ENCODE measurements at regions not wholly inside any gene's neighbourhood (a gene's known extent, or its start where the extent isn't known, plus 50 kb on each side); places are given as distances from the start of the nearest gene placed in this dataset.

GRCh38 chr13:44758630-44759383 is 182.7 kb upstream of the TSC22D1 start:
- Histone ChIP-seq H3K9me3 (ENCODE audit: control insufficient read depth in 1 of 2, low read length in 2 of 2) (no peaks in the 10 kb centered on the region), H3K4me1 (ENCODE audit: control insufficient read depth in 1 of 2, insufficient read depth in 2 of 2, low read length in 2 of 2) (peaks cover 11 to 14% of the 10 kb centered on the region in 2 donors), H3K27me3 (ENCODE audit: low read depth, low read length) (no peaks in the 10 kb centered on the region), H3K4me3 (ENCODE audit: low read depth in 1 of 2, low read length in 2 of 2) (no peak overlapping the region), H3K36me3 (ENCODE audit: control insufficient read depth in 1 of 2, insufficient read depth in 2 of 2, low read length in 2 of 2) (no peaks in the 10 kb centered on the region), H3K27ac (ENCODE audit: low read length) (peak overlapping the region; percentile 37)

- Histone ChIP-seq H3K27ac (ENCODE audit: low read length) (no peak overlapping the region), H3K9me3 (ENCODE audit: control insufficient read depth in 1 of 2, low read length in 2 of 2) (no peaks in the 10 kb centered on the region), H3K36me3 (ENCODE audit: control insufficient read depth in 1 of 2, insufficient read depth in 2 of 2, low read length in 2 of 2) (no peaks in the 10 kb centered on the region), H3K27me3 (ENCODE audit: low read depth, low read length) (no peaks in the 10 kb centered on the region), H3K4me1 (ENCODE audit: control insufficient read depth in 1 of 2, insufficient read depth in 2 of 2, low read length in 2 of 2) (peaks cover 11 to 12% of the 10 kb centered on the region in 2 donors), H3K4me3 (ENCODE audit: low read depth in 1 of 2, low read length in 2 of 2) (no peak overlapping the region)
Measured at GRCh38 chr13:44757671-44758070, 181.5 kb upstream of the TSC22D1 start.

GRCh38 chr13:44756276-44756810 is 180.2 kb upstream of the TSC22D1 start:
- no peaks in the 10 kb centered on the region for H3K36me3 ChIP-seq (ENCODE audit: control insufficient read depth in 1 of 2, insufficient read depth in 2 of 2, low read length in 2 of 2)
- H3K27ac ChIP-seq (ENCODE audit: low read length), result no peak overlapping the region
- no peaks in the 10 kb centered on the region for H3K9me3 ChIP-seq (ENCODE audit: control insufficient read depth in 1 of 2, low read length in 2 of 2)
- no peaks in the 10 kb centered on the region for H3K27me3 ChIP-seq (ENCODE audit: low read depth, low read length)
- peaks cover 11 to 12% of the 10 kb centered on the region in 2 donors for H3K4me1 ChIP-seq (ENCODE audit: control insufficient read depth in 1 of 2, insufficient read depth in 2 of 2, low read length in 2 of 2)
- H3K4me3 ChIP-seq (ENCODE audit: low read depth in 1 of 2, low read length in 2 of 2), result no peak overlapping the region

- Histone ChIP-seq H3K4me1 (ENCODE audit: control insufficient read depth in 1 of 2, insufficient read depth in 2 of 2, low read length in 2 of 2) (peaks cover 11 to 12% of the 10 kb centered on the region in 2 donors), H3K9me3 (ENCODE audit: control insufficient read depth in 1 of 2, low read length in 2 of 2) (no peaks in the 10 kb centered on the region), H3K27me3 (ENCODE audit: low read depth, low read length) (no peaks in the 10 kb centered on the region), H3K36me3 (ENCODE audit: control insufficient read depth in 1 of 2, insufficient read depth in 2 of 2, low read length in 2 of 2) (no peaks in the 10 kb centered on the region), H3K27ac (ENCODE audit: low read length) (no peak overlapping the region), H3K4me3 (ENCODE audit: low read depth in 1 of 2, low read length in 2 of 2) (no peak overlapping the region)
Measured at GRCh38 chr13:44755872-44756271, 179.7 kb upstream of the TSC22D1 start.

GRCh38 chr13:44752164-44752563 is 176.0 kb upstream of the TSC22D1 start:
- Histone ChIP-seq H3K27ac (ENCODE audit: low read length) (no peak overlapping the region), H3K27me3 (ENCODE audit: low read depth, low read length) (no peaks in the 10 kb centered on the region), H3K36me3 (ENCODE audit: control insufficient read depth in 1 of 2, insufficient read depth in 2 of 2, low read length in 2 of 2) (no peaks in the 10 kb centered on the region), H3K9me3 (ENCODE audit: control insufficient read depth in 1 of 2, low read length in 2 of 2) (no peaks in the 10 kb centered on the region), H3K4me1 (ENCODE audit: control insufficient read depth in 1 of 2, insufficient read depth in 2 of 2, low read length in 2 of 2) (no peaks in the 10 kb centered on the region), H3K4me3 (ENCODE audit: low read depth in 1 of 2, low read length in 2 of 2) (no peak overlapping the region)

- no peak overlapping the region for H3K4me3 ChIP-seq (ENCODE audit: low read depth in 1 of 2, low read length in 2 of 2)
- H3K27ac ChIP-seq (ENCODE audit: low read length), result no peak overlapping the region
- no peaks in the 10 kb centered on the region for H3K9me3 ChIP-seq (ENCODE audit: control insufficient read depth in 1 of 2, low read length in 2 of 2)
- H3K27me3 ChIP-seq (ENCODE audit: low read depth, low read length), result no peaks in the 10 kb centered on the region
- H3K36me3 ChIP-seq (ENCODE audit: control insufficient read depth in 1 of 2, insufficient read depth in 2 of 2, low read length in 2 of 2), result no peaks in the 10 kb centered on the region
- H3K4me1 ChIP-seq (ENCODE audit: control insufficient read depth in 1 of 2, insufficient read depth in 2 of 2, low read length in 2 of 2), result no peaks in the 10 kb centered on the region
Measured at GRCh38 chr13:44750630-44751029, 174.5 kb upstream of the TSC22D1 start.

GRCh38 chr13:44749906-44750305 is 173.8 kb upstream of the TSC22D1 start:
- no peaks in the 10 kb centered on the region for H3K36me3 ChIP-seq (ENCODE audit: control insufficient read depth in 1 of 2, insufficient read depth in 2 of 2, low read length in 2 of 2)
- no peaks in the 10 kb centered on the region for H3K27me3 ChIP-seq (ENCODE audit: low read depth, low read length)
- H3K27ac ChIP-seq (ENCODE audit: low read length), result no peak overlapping the region
- H3K4me1 ChIP-seq (ENCODE audit: control insufficient read depth in 1 of 2, insufficient read depth in 2 of 2, low read length in 2 of 2), result no peaks in the 10 kb centered on the region
- H3K9me3 ChIP-seq (ENCODE audit: control insufficient read depth in 1 of 2, low read length in 2 of 2), result no peaks in the 10 kb centered on the region
- H3K4me3 ChIP-seq (ENCODE audit: low read depth in 1 of 2, low read length in 2 of 2), result no peak overlapping the region

GRCh38 chr13:44748439-44748838 is 172.3 kb upstream of the TSC22D1 start:
- H3K27me3 ChIP-seq (ENCODE audit: low read depth, low read length), result no peaks in the 10 kb centered on the region
- H3K36me3 ChIP-seq (ENCODE audit: control insufficient read depth in 1 of 2, insufficient read depth in 2 of 2, low read length in 2 of 2), result no peaks in the 10 kb centered on the region
- H3K27ac ChIP-seq (ENCODE audit: low read length), result no peak overlapping the region
- no peaks in the 10 kb centered on the region for H3K9me3 ChIP-seq (ENCODE audit: control insufficient read depth in 1 of 2, low read length in 2 of 2)
- no peaks in the 10 kb centered on the region for H3K4me1 ChIP-seq (ENCODE audit: control insufficient read depth in 1 of 2, insufficient read depth in 2 of 2, low read length in 2 of 2)
- no peak overlapping the region for H3K4me3 ChIP-seq (ENCODE audit: low read depth in 1 of 2, low read length in 2 of 2)

- no peaks in the 10 kb centered on the region for H3K9me3 ChIP-seq (ENCODE audit: control insufficient read depth in 1 of 2, low read length in 2 of 2)
- no peak overlapping the region for H3K4me3 ChIP-seq (ENCODE audit: low read depth in 1 of 2, low read length in 2 of 2)
- H3K4me1 ChIP-seq (ENCODE audit: control insufficient read depth in 1 of 2, insufficient read depth in 2 of 2, low read length in 2 of 2), result no peaks in the 10 kb centered on the region
- no peaks in the 10 kb centered on the region for H3K36me3 ChIP-seq (ENCODE audit: control insufficient read depth in 1 of 2, insufficient read depth in 2 of 2, low read length in 2 of 2)
- H3K27ac ChIP-seq (ENCODE audit: low read length), result no peak overlapping the region
- no peaks in the 10 kb centered on the region for H3K27me3 ChIP-seq (ENCODE audit: low read depth, low read length)
Measured at GRCh38 chr13:44747179-44747578, 171.0 kb upstream of the TSC22D1 start.

GRCh38 chr13:44746690-44747089 is 170.6 kb upstream of the TSC22D1 start:
- H3K27me3 ChIP-seq (ENCODE audit: low read depth, low read length), result no peaks in the 10 kb centered on the region
- no peak overlapping the region for H3K27ac ChIP-seq (ENCODE audit: low read length)
- no peak overlapping the region for H3K4me3 ChIP-seq (ENCODE audit: low read depth in 1 of 2, low read length in 2 of 2)
- H3K9me3 ChIP-seq (ENCODE audit: control insufficient read depth in 1 of 2, low read length in 2 of 2), result no peaks in the 10 kb centered on the region
- no peaks in the 10 kb centered on the region for H3K36me3 ChIP-seq (ENCODE audit: control insufficient read depth in 1 of 2, insufficient read depth in 2 of 2, low read length in 2 of 2)
- H3K4me1 ChIP-seq (ENCODE audit: control insufficient read depth in 1 of 2, insufficient read depth in 2 of 2, low read length in 2 of 2), result no peaks in the 10 kb centered on the region

GRCh38 chr13:44744880-44745633 is 168.9 kb upstream of the TSC22D1 start:
- no peak overlapping the region for H3K27ac ChIP-seq (ENCODE audit: low read length)
- H3K27me3 ChIP-seq (ENCODE audit: low read depth, low read length), result no peaks in the 10 kb centered on the region
- no peak overlapping the region for H3K4me3 ChIP-seq (ENCODE audit: low read depth in 1 of 2, low read length in 2 of 2)

More at GRCh38 chr13:44744880-44745633, 168.9 kb upstream of the TSC22D1 start:
- Histone ChIP-seq H3K36me3 (ENCODE audit: control insufficient read depth in 1 of 2, insufficient read depth in 2 of 2, low read length in 2 of 2) (no peaks in the 10 kb centered on the region), H3K9me3 (ENCODE audit: control insufficient read depth in 1 of 2, low read length in 2 of 2) (no peaks in the 10 kb centered on the region), H3K4me1 (ENCODE audit: control insufficient read depth in 1 of 2, insufficient read depth in 2 of 2, low read length in 2 of 2) (no peaks in the 10 kb centered on the region)

All from muscle layer of duodenum (tissue), 2 donors.